Esophagus squamous epithelium (tissue), 5 donors: ENCODE measurements at regions not wholly inside any gene's neighbourhood (a gene's known extent, or its start where the extent isn't known, plus 50 kb on each side); places are given as distances from the start of the nearest gene placed in this dataset.

ENCODE experiments used
- DNase-seq: peaks from one replicate; lab custom pipeline; 2025; lab: John Stamatoyannopoulos, UW
- H3K27ac ChIP-seq, 4 donors: fragments of 200-600 bp; sonication (generic); one replicate each; pipeline ENCODE4 v1.5.1; 2016 to 2019; ENCODE audit warnings: mild to moderate bottlenecking in 1 of 4
- H3K27me3 ChIP-seq, 4 donors: fragments of 200-600 bp; sonication (generic); 1 replicate in 3 of 4; 2 replicates in 1 of 4; pipeline versions ENCODE4 v1.5.1 to v1.6.0; 2017 to 2021; ENCODE audit warnings: antibody characterized with exemption in 1 of 4
- H3K36me3 ChIP-seq, 3 donors: fragments of 200-600 bp; sonication (generic); one replicate each; pipeline ENCODE4 v1.5.1; 2016 to 2019
- H3K4me1 ChIP-seq, 3 donors: fragments of 200-600 bp; sonication (generic); one replicate each; pipeline ENCODE4 v1.5.1; 2017 to 2019
- H3K4me3 ChIP-seq, 4 donors: fragments of 200-600 bp; sonication (generic); 1 replicate in 3 of 4; 2 replicates in 1 of 4; pipeline ENCODE4 v1.5.1; 2016 to 2019; ENCODE audit warnings: mild to moderate bottlenecking in 2 of 4, moderate library complexity in 1 of 4
- H3K9me3 ChIP-seq, 3 donors: fragments of 200-600 bp; sonication (generic); one replicate each; pipeline ENCODE4 v1.5.1; 2016 to 2019
- POLR2A ChIP-seq, 4 donors: fragments of 450-650 bp; IDR thresholded peaks; one replicate each; pipeline ENCODE4 v1.6.1; 2017; ENCODE audit warnings: antibody characterized with exemption in 4 of 4, mild to moderate bottlenecking in 4 of 4, moderate library complexity in 3 of 4
- WGBS, 2 donors: methylation state at CpG; one replicate each; pipeline ENCODE4 v1.1.5; 2018; 5-methylcytosine and 5-hydroxymethylcytosine counted together
- intact Hi-C: fragments of 100-400 bp; cut with DNase I; formaldehyde crosslinking; loops from one replicate; pipeline ENCODE4 v1.15.0; 2022
- TF ChIP-seq, protein P1 (sequence below), 6 experiments: fragments of 450-650 bp in 4 of 6; fragments of 200-600 bp in 2 of 6; sonication (generic) in 2 of 6; IDR thresholded peaks; one replicate each; pipeline ENCODE4 v1.5.1; 2016 to 2019; ENCODE audit warnings: antibody characterized with exemption in 6 of 6, mild to moderate bottlenecking in 4 of 6, moderate library complexity in 4 of 6
- donor health status: DM: yes; HTN: yes; CAD: no.

DNA sequence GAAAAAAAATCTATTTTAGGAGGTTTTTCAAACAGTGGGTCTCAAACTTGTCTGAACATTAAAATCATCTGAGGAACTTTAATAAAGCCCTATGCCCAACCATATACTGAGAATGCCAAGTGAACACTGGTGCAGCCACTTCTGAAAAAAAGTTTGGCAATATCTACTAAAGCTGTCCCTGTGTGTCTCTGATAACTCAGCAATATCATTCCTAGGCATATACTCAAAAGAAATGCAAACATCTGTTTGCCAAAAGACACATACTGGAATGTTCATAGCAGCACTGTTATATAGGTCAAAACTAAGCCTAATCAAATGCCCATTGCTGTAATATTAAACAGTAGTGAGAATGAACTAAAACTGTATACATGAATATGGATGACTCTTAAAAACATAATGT, 74.2 kb upstream of the RGS4 start:
- Histone ChIP-seq H3K27ac (no peak overlapping the region), H3K4me1 (no peaks in the 10 kb centered on the region), H3K36me3 (no peaks in the 10 kb centered on the region), H3K27me3 (no peaks in the 10 kb centered on the region), H3K9me3 (no peaks in the 10 kb centered on the region), H3K4me3 (no peak overlapping the region)
- TF ChIP-seq POLR2A (IDR thresholded peaks at IDR 0.05): no peak
- TF ChIP-seq, protein P1, sequence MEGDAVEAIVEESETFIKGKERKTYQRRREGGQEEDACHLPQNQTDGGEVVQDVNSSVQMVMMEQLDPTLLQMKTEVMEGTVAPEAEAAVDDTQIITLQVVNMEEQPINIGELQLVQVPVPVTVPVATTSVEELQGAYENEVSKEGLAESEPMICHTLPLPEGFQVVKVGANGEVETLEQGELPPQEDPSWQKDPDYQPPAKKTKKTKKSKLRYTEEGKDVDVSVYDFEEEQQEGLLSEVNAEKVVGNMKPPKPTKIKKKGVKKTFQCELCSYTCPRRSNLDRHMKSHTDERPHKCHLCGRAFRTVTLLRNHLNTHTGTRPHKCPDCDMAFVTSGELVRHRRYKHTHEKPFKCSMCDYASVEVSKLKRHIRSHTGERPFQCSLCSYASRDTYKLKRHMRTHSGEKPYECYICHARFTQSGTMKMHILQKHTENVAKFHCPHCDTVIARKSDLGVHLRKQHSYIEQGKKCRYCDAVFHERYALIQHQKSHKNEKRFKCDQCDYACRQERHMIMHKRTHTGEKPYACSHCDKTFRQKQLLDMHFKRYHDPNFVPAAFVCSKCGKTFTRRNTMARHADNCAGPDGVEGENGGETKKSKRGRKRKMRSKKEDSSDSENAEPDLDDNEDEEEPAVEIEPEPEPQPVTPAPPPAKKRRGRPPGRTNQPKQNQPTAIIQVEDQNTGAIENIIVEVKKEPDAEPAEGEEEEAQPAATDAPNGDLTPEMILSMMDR (IDR thresholded peaks at IDR 0.05): no peak
- no peak for DNase-seq
- intact Hi-C loops: no loop called here

DNA sequence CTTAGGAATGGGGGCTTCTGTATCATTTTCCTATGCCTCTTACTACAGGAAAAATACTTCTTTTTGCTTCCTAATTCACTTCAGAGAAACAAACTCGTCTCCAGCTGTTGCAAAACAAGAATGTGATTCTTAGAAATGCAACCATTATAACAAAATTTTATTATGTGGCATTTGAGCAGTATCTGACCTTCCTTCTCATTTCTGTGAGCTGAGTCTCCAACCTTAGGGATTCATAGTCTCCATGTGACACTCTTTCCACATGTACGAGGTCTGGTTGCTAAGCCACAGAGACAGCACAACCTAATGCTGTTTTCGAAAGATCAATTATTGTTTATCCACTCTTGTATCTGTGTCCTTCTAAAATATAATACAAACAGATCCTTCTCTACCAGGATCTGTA, 75.3 kb upstream of the RGS4 start:
- intact Hi-C loops: no loop called here
- no peaks in the 10 kb centered on the region for H3K4me1 ChIP-seq
- H3K27ac ChIP-seq: no peak overlapping the region
- no peaks in the 10 kb centered on the region for H3K9me3 ChIP-seq
- no peaks in the 10 kb centered on the region for H3K36me3 ChIP-seq
- no peak overlapping the region for H3K4me3 ChIP-seq
- no peak for DNase-seq
- 56 to 81% methylated on average over 3 of the region's 3 CpGs for WGBS, 2 donors
- TF ChIP-seq, protein P1 (IDR thresholded peaks at IDR 0.05): no peak
- H3K27me3 ChIP-seq: no peaks in the 10 kb centered on the region

DNA sequence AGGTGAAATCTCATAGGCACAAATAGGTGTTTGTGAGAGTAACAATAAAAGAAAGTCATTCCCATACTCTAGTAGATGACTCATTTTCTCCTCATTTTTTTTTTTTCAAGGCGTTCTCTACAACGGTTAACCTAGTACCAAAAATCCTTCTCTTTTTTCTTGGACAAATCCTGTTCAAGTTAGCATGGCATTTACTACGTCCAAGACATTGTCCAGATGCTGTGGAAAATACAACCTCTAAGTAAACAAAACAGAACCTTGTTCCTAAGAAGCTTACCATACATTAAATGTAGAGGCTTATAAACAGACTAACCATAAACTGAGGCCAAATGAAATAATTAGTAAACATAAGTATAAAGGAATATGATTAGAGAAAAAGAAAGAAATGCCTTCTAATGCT, 76.2 kb upstream of the RGS4 start:
- no peak for DNase-seq
- Histone ChIP-seq H3K36me3 (no peaks in the 10 kb centered on the region), H3K4me3 (no peak overlapping the region), H3K9me3 (no peaks in the 10 kb centered on the region), H3K27me3 (no peaks in the 10 kb centered on the region), H3K4me1 (peaks cover 0 to 6% (median 0%) of the 10 kb centered on the region in 3 donors), H3K27ac (no peak overlapping the region)
- TF ChIP-seq POLR2A (IDR thresholded peaks at IDR 0.05): no peak
- TF ChIP-seq, protein P1 (IDR thresholded peaks at IDR 0.05): no peak
- WGBS, 2 donors: 48 to 53% methylated on average over 3 of the region's 3 CpGs
- intact Hi-C loops: no loop called here

DNA sequence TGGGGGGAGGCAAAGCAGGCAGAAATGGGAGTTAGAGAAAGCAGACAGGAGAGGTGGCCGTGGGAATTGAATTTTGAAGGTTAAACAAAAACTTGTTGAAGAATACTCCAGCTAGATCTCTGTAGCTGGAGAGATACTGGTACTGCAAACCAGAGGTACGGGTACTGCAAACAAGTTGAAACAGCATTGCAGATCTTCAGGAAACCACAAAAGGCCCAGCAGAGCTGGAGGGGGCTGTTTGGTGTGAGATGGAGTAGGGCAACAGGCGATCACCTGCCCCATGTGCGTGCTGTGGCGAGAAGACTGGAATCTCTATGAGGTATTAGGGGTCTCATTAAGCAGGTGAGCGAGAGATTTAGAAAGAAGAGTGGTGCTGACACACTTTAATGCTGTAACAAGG, 77.7 kb upstream of the RGS4 start:
- 50 to 64% methylated on average over 6 of the region's 6 CpGs for WGBS, 2 donors
- no peak overlapping the region for H3K27ac ChIP-seq
- no peak overlapping the region for H3K4me3 ChIP-seq
- peaks cover 0 to 13% (median 0%) of the 10 kb centered on the region in 3 donors for H3K4me1 ChIP-seq
- H3K27me3 ChIP-seq: no peaks in the 10 kb centered on the region
- no peak for DNase-seq
- H3K9me3 ChIP-seq: no peaks in the 10 kb centered on the region
- intact Hi-C loops: no loop called here
- no peaks in the 10 kb centered on the region for H3K36me3 ChIP-seq
- no peak for TF ChIP-seq POLR2A (IDR thresholded peaks at IDR 0.05)
- TF ChIP-seq, protein P1 (IDR thresholded peaks at IDR 0.05): no peak

DNA sequence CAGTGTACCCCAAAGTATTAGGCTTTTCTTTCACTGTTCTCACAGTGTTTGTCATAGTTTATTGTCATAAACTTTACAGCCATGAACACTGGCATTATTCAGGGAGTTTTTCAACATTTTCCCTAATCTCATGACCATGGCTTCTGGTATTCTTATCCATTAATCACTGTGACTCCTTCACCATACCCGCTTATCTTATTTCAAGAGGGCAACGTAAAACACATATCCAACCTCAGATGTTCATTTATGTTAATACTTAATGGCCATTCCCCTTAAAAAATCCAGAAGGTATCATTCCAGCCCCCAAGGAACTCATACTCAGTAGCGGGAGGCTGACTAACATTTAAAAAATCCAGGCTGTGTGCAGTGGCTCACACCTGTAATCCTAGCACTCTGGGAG, 78.5 kb upstream of the RGS4 start:
- Histone ChIP-seq H3K9me3 (no peaks in the 10 kb centered on the region), H3K27me3 (no peaks in the 10 kb centered on the region), H3K4me3 (no peak overlapping the region), H3K36me3 (no peaks in the 10 kb centered on the region), H3K27ac (no peak overlapping the region), H3K4me1 (peaks cover 0 to 13% (median 0%) of the 10 kb centered on the region in 3 donors)
- no peak for DNase-seq
- intact Hi-C loops: no loop called here
- TF ChIP-seq POLR2A (IDR thresholded peaks at IDR 0.05): no peak
- TF ChIP-seq, protein P1 (IDR thresholded peaks at IDR 0.05): no peak
- WGBS, 2 donors: 76 to 94% methylated on average over 3 of the region's 3 CpGs
